ENCODE measurements at regions not wholly inside any gene's neighbourhood (a gene's known extent, or its start where the extent isn't known, plus 50 kb on each side); places are given as distances from the start of the nearest gene placed in this dataset.

DNA sequence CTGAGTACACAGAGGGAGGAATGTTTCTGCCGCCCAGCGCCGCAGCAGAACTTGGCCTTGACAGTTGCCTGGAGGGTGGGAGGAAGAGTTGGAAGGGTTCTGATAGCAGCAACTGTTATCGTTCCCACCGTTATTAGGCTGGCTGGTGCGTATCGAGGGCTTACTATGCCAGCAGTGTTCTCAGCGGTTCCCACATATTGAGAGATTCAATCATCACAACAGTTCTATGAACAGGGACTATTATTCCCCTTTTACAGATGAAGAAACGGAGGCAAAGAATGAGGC, 380.1 kb upstream of the SULF2 start:
- no peak for DNase-seq

DNA sequence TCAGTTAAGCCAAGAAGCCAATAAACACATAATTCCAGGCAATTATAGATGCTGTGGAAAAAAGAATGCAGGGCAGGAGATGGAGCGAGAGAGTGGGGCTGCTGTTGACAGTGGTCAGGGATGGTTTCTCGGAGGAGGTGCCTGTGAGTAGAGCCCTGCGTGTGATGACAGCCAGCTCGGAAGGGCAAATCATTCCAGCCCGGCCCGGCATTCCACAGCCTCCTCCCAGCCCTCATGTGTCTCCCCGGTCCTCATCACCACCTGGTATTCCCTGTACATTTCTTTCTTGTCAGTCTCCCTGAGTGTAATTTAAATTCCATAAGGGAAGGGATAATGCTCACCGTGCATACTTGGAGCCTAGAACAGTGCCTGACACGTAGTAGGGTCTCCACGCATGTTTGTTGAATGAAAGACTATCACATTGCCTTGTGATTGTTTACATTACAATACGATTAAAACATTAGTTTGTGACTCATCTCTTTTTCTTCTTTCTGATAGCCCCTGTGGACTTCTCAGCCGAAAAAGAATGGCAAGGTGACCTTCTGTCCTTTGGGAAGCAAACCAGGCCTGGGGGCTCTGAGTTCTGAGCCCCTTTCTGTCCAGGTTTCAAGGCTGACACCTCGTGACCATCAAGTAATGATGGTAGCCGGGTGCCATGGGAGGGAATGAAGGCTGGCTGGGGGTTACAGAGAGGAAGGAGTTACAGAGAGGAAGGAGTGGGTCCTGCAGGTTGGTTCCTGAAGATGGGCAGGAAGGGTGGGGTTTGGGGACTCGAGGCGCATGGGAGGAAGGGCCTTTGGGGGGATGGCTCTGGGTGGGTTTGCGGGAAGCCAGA, 379.5 kb upstream of the SULF2 start:
- no peak for DNase-seq

DNA sequence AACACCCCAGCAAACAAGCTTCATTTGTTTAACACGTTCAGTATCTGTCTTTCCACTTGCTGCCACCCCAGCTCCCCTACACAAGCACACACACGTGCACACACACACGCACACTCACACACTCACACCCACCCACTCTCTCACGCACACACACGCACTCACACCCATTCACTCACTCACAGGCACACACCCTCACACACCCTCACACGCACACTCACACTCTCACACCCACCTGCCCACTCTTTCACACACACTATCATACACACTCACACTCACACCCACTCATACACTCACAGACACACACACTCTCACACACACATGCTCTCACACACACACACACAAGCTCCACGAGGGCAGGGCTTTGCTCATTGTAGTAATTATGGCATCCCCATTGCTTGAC, 378.8 kb upstream of the SULF2 start:
- no peak for DNase-seq

DNA sequence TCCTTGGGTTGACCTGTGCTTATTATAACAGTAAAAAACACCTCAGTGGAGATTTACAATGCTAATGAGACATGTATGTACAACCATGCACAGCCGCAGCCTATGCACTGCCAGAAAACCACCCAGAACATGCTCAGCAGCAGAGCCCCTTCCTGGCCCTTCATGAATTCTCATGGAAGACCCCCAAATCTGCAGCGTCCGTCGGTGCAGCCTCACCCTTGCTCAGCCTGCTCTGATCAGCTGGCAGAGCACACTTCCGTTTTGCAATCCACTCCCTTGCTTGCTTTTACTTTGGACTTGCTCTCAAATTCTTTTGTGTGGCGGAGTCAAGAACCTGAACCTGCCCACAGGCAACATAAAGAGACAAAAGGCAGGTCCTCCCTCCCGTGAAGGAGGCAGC, 378.2 kb upstream of the SULF2 start:
- no peak for DNase-seq

DNA sequence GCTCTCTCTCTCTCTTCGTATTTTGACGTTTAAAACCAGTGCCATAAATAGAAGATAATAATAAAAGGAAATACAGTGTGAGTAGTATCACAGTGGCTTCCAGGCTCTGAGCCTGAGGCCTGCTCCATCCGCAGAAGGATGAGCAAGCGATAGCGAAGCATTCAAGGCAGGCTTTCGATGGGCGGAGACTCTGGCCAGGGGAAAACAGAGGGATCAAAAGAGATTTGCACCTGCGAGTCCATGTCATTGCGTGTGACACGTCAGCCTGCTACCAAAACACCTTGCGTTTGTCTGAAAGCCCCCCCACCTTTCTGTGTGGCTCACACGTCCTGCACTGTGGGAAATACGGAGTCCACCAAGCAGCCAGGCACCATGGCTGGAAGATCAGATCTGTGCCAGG, 377.3 kb upstream of the SULF2 start:
- DNase-seq, result no peak

DNA sequence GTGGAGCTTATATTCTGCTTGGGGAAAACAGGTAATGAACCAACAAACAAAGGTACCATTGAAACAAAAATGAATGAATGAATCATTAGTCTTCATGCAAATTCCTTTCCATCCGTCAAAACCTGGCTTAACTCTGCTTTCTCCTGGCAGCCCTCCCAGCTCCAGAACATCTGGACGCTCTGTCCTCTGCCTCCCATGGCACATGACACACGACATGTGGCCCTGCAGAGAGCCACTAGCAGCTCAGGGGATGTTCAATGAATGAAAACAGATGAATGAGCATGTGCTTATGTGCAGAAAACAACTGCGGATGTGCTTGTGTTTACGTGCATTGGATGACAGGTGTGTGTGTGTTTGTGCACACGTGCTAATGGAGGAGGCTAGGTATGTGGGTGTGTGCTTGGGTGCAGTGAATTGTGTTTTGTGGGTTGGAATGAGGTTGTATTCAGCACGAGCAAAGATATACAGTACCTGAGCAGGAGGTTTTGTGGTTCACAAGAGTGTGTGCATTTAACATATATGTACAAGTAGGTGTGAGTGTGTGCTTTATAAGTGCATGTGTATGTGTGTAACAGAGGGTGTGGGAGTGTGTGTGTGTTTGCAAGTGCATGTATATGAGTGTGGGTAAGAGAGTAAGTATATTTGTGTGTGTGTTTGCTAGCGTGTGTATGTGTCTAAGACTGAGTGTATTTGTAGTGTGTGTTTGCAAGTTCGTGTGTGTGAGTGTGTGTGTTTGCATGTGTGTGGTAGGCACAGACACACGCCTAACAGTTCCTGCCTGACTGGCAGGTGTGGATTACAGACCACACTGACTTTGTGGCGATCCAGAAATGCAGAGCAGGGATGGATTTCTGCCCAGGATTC, 374.1 kb upstream of the SULF2 start:
- DNase-seq, result no peak

DNA sequence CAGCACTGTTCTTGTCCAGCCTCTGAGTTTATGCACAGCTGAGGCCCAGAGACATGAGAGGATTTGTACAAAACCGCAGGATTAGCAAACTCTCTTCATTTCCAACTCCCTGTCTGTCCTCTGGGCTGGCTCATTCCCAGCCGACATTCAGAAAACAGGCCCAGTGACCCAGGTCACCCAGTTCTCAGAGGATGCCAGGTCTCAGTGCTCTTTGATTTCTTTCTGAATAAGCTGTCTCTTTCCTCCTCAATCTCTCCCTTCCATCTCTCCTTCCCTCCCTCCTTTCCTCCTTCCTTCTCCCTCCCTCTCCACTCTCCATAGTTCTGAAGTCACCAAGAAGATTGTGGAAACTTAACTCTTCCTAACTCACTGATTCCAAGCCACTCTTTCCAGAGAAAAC, 372.7 kb upstream of the SULF2 start:
- no peak for DNase-seq

DNA sequence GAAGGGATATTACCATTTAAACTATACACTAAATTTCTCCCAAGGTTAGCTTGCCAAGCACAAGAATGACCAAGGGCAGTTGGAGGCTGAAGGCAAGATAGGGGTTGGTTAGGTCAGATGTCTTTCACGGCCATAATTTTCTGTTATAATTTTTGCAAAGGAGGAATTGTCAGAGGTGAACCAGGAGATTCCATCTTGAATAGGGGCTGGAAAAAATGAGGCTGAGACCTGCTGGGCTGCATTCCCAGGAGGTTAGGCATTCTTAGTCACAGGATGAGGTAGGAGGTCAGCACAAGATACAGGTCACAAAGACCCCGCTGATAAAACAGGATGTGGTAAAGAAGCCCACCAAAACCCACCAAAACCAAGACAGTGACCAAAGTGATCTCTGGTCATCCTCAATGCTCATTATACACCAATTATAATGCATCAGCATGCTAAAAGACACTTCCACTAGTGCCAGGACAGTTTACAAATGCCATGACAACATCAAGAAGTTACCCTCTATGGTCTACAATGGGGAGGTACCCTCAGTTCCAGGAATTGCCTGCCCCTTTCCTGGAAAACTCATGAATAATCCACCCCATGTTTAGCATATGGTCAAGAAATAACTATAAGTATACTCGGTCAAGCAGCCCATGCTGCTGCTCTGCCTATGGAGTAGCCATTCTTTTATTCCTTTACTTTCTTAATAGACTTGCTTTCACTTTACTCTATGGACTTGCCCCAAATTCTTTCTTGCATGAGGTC, 371.8 kb upstream of the SULF2 start:
- DNase-seq, result no peak

DNA sequence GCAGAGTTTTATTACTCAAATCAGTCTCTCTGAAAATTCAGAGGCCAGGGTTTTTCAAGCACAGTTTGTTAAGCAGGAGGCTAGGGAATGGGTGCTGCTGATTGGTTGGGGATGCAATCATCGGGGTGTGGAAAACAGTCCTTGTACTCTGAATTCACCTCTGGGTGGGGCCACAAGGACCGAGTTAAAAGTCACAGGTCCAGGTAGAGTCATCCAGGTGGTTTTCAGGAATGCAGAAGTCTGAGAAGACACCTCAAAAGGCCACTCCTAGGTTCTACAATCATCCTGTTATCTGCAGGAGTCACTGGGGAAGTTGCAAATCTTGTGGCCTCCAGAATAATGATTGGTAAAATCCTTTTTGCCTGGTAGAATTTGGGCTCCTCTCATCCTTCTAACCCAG, 371.2 kb upstream of the SULF2 start:
- DNase-seq, result no peak

DNA sequence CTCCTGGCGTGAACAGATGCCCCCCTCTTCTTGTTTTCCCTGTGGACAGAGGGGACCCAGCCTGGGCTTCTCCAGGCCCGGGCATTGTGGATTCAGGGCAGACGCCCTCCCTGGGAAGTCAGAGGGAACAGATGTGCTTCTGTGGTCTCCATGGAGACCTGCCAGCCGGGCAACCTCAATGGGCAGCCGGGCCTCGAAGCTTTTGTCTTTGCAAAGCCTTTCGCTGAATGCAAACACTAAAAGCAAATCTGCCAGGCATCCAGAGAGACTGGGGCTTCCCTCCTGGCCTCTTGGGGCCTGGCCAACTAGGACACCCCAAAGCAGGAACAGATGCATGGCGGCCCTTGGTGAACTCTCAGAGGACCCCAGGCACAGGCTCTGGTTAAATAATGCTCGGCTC, 370.0 kb upstream of the SULF2 start:
- peak; percentile 95 for DNase-seq

DNA sequence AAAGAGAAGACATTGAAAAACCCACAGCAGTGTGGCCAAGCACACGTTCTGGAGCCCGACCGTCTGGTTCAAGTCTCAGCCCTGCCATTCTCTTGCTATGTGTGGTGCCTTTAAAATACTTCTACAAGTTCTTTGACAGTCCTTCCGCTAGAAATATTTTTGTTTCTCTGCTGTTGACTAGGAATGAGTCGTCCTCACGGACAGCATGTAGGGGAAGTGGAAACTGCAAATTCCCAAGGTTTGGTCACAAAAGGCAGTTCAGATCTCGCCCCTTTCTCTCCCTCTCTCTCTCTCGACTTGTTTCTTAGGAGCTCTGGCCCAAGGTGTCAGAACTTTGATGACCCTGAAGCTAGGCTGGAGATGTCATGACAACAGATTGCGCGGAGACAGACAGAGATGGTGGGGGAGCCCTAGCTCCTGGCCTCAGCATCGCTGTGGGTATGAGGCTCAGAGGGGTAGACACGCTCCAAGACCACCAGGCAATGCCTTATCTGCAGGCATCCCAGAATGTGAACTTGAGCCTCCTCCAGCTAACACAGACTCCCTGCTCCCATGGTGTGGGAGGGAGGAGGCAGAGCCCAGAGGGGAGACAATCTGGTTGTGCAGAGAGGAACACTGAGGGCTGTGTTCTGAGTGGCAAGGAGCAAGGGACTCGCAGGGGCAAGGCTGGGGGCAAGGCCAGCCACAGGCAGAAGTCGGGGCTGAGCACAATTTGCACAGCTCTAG, 368.9 kb upstream of the SULF2 start:
- DNase-seq, result no peak

DNA sequence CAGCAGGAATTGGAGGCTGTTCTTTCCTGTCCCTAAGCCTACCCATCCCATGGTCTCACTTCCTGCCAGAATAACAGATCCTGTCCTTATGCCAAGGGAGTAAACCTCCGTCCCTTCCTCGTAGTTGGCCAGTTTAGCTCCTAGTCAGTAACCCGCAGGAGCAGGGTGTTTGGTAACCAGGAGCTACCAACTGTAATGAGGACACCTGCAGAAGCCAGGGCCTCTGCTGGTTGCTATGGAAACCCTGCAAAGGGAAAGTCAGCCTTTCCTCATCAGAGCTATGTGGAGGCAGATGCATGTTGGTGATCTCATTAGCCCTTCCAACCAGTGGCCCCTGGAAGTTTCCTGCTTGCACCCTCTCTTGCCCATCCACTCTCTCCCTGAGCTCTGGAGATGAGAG, 368.2 kb upstream of the SULF2 start:
- DNase-seq, result peak; percentile 74

DNA sequence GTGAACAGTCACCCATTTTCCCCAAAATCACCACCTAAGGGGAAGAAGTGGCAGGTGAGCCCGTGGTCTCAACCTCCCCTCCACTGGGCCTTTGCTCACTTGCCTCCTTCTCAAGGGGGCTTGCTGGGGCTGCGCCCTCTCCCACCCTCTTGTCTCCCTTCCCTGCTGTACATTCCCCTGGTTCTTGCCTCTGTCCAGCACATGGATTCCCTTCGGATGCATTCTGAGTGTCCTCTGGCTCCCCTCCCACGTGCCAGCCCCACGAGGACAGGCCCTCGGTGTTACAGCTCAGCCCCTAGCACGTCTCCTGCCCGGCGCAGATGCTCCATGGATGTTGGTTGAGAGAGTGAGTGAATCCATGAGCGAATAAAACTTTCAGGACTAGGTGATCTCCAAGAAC, 367.8 kb upstream of the SULF2 start:
- DNase-seq, result no peak

DNA sequence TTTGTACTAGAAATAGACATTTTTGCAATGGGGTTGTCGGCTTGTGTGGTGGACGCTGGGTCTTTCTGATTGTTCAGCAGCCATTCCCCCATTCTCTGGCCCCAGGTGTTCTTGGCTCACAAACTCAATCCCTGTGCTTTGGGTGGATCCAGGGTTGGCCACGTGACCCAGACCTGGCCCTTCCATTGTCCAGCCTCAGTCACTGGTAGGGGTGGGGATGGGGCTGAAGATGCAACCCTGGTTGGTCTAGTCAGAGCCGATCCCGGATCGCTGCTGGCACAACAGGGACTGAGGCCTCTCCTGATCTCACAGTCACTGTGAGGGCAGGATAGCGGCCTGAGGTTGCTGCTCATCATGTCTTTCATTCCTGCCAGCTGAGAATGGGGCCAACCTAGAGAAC, 365.3 kb upstream of the SULF2 start:
- DNase-seq, result no peak

DNA sequence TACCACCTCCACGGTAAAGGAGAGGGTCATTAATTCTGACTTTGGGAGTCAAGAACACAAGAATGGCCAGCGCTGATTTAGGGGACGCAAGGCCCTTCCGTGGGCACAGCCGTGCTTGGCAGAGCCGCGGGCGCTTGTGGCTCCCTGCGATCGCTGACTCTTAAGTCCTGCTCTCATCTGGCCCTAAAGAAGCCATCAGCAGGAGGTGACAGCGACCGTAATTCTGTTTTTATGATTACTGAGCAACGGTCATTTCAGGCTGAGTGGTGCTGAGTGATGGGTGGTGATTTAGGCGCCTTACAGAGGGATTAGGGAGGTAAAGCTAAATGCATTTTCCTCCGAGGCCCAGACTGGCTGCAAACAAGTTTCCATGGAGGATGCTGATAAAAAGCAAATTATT, 364.6 kb upstream of the SULF2 start:
- DNase-seq, result no peak

DNA sequence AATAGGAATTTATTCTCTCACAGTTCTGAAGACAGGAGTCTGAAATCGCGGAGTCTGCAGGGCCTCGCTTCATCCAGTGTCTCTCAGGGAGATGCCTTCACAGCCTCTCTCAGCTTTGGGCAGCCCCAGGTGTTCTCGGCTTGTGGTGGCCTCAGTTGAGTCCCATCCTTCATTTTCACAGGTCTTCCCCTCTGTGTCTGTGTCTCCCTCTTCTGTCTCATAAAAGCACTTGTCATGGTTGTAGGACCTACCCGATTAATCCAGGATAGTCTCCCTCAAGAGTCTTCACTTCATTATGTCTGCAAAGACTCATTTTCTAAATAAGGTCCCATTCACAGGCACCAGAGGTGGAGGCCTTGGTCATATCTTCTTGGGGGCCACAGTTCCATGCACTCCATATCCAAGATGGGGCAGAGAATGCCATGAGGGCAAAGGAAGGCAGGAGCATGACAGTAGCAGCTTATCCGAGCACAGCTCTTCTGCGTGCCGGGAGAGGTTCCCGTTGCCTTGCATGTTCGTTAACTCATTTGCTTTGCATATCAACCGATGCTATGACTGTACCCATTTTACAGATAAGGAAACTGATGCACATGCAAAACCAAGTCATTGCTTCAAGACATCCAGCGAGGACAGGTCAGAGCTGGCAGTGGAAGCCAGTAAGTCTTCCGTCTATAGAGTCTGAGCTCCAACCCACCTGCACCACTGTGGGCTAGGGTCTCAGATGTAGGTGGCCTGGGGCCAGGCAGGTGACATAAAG, 363.8 kb upstream of the SULF2 start:
- DNase-seq, result no peak

DNA sequence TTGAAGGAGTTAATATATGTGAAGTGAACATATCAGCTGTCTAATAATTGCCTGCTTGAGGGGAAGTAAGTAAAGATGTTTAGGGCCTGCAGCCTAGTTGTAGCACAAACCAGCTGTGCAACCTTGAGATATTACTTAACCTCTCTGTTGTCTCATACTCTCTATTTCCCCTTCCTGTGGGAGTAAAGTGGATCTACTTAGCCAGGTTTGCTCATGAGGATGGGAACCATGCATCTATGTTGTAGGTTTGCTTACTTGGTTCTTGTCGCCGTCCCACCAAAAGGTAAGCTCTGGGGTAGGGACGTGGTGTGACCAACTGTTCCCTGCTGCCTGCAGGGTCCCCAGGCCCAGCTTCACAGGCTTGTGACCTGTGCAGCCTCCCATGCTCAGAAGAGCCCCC, 362.7 kb upstream of the SULF2 start:
- DNase-seq, result no peak

DNA sequence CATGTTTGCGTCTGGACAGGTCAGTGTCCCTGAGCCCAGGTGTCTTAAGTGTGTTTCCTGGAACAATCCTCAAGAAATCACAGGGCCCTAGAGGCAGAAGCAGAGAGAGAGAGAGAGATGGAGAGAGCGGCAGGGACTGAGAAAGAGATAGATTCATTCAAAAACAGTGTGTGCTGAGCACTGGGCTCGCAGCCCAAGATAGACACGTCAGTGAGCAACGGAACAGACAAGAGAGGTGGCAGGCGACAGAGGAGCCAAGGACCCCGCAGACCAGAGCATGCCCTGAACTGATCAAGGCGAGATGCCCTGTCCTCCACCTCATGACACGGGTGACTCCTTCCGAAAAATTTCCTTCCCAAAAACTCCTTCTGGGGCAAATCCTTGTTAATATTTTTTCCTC, 362.0 kb upstream of the SULF2 start:
- no peak for DNase-seq

DNA sequence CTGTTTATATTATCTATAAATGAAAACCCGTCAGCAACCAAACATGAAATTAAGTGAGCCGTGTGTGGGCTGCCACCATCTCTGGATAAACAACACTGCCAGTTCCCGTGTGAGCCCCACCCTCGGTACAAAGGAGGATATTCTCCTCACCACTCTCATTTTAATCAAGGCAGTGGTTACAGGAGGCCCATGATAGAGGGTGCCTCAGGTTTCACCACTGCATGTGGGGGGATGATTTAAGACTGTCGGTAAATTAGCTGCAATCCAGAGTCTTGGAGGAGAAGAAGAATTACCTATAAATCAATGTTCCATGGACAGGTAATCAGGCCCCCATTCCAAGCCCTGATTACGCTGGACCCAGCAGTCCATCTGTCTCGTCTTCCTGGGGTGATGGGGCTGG, 361.6 kb upstream of the SULF2 start:
- DNase-seq, result no peak

DNA sequence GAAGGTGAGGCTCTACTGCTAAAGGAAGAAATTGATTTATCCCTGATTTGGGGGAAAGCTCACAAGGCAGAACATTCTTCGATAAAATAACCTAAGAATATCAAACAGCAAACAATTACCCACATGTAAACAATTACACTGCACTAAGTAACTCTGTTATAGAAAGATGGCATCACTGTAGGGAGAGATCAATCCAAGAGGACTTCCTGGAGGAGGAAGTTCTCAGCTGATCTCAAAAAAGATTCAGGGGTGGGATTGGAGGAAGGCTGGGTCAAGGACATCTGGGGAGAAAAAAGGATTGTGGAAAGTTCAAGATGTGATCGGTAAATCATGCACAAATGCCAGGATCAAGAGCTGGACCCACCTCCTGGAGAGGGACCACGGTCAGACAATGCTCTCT, 361.0 kb upstream of the SULF2 start:
- no peak for DNase-seq

DNA sequence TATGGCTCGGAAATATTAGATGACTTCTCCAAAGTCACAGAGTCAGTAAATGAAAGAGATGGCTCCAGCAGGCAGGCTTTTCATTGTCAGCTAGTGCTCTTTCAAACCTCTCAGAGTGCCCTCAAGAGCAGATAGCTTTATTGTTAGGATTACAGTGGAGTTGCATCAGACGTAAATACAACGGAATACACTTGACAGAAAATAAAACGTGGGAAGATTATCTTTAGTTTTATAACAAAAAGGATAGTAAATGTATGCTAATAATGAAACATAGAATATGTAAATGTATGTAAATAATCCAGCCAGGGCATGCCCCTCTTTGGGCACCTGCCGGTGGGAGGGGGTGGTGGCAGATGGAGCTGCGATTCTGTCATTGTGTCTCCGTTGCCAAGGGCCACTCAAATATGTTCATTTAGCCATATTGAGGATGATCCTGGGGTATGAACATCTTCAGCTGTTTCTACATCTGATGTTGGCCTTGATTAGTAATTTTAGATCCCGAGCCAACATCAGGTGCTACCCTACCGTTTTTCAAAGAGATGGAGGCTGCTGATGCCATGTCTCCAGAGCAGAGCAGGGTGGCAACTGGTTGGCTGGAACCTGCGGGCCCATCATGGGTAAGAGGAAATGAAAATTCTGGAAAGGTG, 358.3 kb upstream of the SULF2 start:
- peak; percentile 89 for DNase-seq

DNA sequence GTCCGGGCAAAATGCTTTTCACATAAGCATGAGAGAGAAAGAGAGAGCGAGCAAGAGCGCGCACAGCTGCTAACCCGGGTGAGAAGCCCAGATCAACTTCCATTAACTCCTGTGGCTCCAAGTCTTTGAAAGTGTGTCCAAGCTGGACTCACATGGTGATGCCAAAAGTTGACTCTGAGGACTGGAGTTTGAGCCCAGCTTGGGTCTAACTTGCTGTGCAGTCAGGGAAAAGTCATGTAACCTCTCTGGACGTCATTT, 357.2 kb upstream of the SULF2 start:
- peak; percentile 6 for DNase-seq

All from NCI-H1092 treated with DMSO at 0.1 percent for 48 hours (cell line).